ENCODE measurements at regions not wholly inside any gene's neighbourhood (a gene's known extent, or its start where the extent isn't known, plus 50 kb on each side); places are given as distances from the start of the nearest gene placed in this dataset.
A peak's percentile ranks its signal among the peaks of the same experiment; 100 is the strongest.
"Not testable (repeated sequence)": the region's sequence is repeated elsewhere in the genome, so short reads cannot be mapped to it uniquely, and the experiment has no call there.

DNA sequence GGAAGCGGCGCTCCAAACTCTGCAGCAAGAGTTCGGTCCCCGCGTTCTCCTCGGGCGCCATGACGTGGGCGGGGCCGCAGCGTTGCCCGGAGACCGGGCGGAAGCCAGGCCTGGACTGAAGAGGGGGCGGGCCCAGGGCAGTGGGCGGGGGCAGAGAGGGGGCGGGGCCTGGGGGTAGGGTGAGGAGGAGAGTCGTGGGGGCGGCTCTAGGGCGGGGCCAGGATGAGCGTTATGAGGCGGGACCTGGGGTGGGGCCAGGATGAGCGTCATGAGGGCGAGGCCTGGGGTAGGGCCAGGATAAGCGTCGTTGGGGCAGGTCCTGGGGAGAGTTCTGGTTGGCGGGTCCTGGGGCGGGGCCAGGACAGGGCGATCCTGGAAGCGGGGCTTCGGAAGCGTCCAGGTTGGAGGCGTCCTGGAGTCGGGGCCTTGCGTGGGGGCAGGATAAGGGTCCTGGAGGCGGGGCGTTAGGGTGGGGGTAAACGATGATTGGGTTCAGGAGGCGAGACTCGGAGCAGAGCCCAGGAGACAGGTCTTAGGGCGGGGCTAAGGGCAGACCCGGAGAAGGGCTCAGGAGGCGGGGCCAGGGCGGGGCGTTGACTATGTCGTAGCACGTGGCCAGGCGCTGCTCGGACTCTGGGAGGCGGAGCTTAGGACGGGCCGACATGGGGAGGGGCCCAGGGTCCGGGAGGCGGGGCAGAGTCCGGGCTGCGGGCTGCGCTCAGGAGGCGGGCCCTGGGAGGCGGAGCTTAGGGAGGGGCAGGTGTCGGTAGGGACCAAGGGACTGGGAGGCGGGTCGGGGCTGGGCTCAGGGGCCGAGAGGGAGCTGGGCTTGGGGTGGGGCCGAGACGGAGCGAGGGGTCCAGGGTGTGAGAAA lies 131.1 kb upstream of the ALDH3B2 start:
- H3K4me1 ChIP-seq; H3K27me3 Mint-ChIP-seq (ENCODE audit: insufficient read depth, unreplicated experiment); H3K27me3 ChIP-seq (replicated peaks; ENCODE audit: control insufficient read depth, insufficient read depth, low read length); H3K9me3 ChIP-seq; H3K9me3 Mint-ChIP-seq (ENCODE audit: unreplicated experiment); H3K36me3 ChIP-seq (ENCODE audit: control insufficient read depth, insufficient read depth, low read length); BruUV-seq (replicated peaks): not testable (repeated sequence)
- ChIA-PET CTCF (interaction anchor here (0.6 to 2.0 kb wide), 6 partner anchors 36 to 177 kb away, joined by 3 to 26 read pairs (median 3); partner anchors contain the start of gene NUDT8), POLR2A (interaction anchor here (0.6 kb wide), 1 partner anchor 432 kb away, joined by 7 read pairs; no protein-coding TSS in a partner anchor)
- peak overlapping the region; percentile 98 for H3K27ac Mint-ChIP-seq (ENCODE audit: unreplicated experiment)
- peak; percentile 100 for DNase-seq
- H3K4me3 Mint-ChIP-seq (ENCODE audit: unreplicated experiment) = peak overlapping the region; percentile 86
- H3K36me3 Mint-ChIP-seq (ENCODE audit: insufficient read depth, unreplicated experiment) = peaks cover 16% of the 10 kb centered on the region
- peak overlapping the region; percentile 99 for H3K4me3 ChIP-seq (ENCODE audit: low read depth, low read length)
- intact Hi-C loops (cut with micrococcal nuclease; ENCODE audit: unreplicated experiment) = loop anchor here (1.0 kb wide), 2 partner anchors 176 to 297 kb away; partner anchors contain the start of genes CDK2AP2 and NUDT8
- peaks cover 16% of the 10 kb centered on the region for H3K4me1 Mint-ChIP-seq (ENCODE audit: low read depth, unreplicated experiment)

DNA sequence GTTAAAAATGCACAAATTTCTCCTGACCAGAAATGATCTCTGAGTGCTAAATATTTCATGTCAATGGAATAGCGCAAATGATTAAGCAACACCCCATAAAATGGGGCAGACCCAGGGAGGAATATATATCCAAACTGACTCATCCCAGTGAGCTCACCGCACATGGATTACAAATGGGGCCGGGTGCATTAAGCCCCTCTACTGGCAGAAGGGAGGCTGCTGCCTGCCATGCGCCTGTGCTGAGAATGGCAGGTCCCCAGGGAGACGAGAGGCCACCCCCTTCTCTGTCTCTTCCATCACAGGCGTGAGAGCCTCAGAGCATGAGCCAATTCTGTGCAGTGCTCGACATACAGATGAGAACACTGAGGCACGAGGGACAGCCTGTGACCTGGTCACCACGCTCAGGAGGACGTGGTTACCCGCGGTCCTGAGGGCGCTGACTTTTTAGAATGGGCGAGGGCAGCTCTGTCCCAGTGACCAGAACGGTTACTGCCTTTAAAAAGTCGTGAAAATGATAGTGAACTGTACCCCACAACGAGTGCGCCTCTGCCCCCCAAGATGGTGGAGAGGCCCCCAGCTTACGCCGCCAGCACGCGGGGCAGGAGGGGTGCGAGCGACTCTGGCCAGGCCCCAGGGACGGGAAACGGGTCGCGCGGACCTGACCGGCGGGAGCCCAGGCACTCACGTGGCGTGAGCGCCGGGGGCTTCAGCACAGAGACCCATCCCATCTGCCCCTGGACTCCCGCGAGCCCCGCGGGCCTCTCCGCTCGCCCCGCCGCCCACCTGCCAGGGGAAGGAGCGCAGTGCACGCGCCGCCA lies 130.2 kb upstream of the ALDH3B2 start:
- peak in 1 of 2 experiments; percentile 45 for DNase-seq
- H3K9me3 Mint-ChIP-seq (ENCODE audit: unreplicated experiment); H3K27me3 Mint-ChIP-seq (ENCODE audit: insufficient read depth, unreplicated experiment); H3K27me3 ChIP-seq (replicated peaks; ENCODE audit: control insufficient read depth, insufficient read depth, low read length); H3K36me3 ChIP-seq (ENCODE audit: control insufficient read depth, insufficient read depth, low read length); H3K4me1 ChIP-seq; H3K9me3 ChIP-seq; POLR2A ChIA-PET: not testable (repeated sequence)
- BruUV-seq (replicated peaks) = TSS peak; percentile 54
- Mint-ChIP-seq H3K4me3 (ENCODE audit: unreplicated experiment) (peak overlapping the region; percentile 86), H3K36me3 (ENCODE audit: insufficient read depth, unreplicated experiment) (peaks cover 16% of the 10 kb centered on the region), H3K27ac (ENCODE audit: unreplicated experiment) (peak overlapping the region; percentile 98), H3K4me1 (ENCODE audit: low read depth, unreplicated experiment) (peaks cover 16% of the 10 kb centered on the region)
- CTCF ChIA-PET = interaction anchor here (0.6 to 0.7 kb wide), 3 partner anchors 149 to 431 kb away, joined by 3 to 4 read pairs (median 4); no protein-coding TSS in a partner anchor
- H3K4me3 ChIP-seq (ENCODE audit: low read depth, low read length) = peak overlapping the region; percentile 99
- intact Hi-C loops (cut with micrococcal nuclease; ENCODE audit: unreplicated experiment) = loop anchor here (1.0 kb wide), 2 partner anchors 175 to 296 kb away; partner anchors contain the start of genes CDK2AP2 and NUDT8

DNA sequence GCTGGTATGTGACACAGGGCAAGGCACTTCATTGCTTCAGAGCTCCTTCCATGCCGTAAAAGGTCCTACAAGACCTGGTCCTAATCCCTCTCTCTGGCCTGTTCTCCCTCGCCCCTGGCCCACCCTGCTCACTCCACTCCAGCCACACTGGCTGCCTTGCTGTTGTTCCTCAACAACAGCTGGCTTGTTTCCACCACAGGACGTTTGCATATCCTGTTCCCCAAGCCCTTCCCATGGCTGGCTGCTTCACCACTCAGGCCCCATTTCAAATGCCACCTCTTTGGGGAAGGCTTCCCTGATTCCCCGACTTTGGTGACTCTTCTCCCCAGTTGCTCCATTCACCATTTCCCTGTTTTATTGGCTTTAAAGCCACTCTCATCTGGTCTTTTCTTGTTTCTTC lies 129.1 kb upstream of the ALDH3B2 start:
- H3K9me3 Mint-ChIP-seq (ENCODE audit: unreplicated experiment); H3K4me3 Mint-ChIP-seq (ENCODE audit: unreplicated experiment); H3K4me3 ChIP-seq (ENCODE audit: low read depth, low read length); H3K4me1 ChIP-seq; intact Hi-C loops (cut with micrococcal nuclease; ENCODE audit: unreplicated experiment); DNase-seq; BruUV-seq (replicated peaks); H3K27me3 ChIP-seq (replicated peaks; ENCODE audit: control insufficient read depth, insufficient read depth, low read length); POLR2A ChIA-PET; H3K9me3 ChIP-seq; H3K27me3 Mint-ChIP-seq (ENCODE audit: insufficient read depth, unreplicated experiment); CTCF ChIA-PET; H3K36me3 ChIP-seq (ENCODE audit: control insufficient read depth, insufficient read depth, low read length): not testable (repeated sequence)
- Mint-ChIP-seq H3K27ac (ENCODE audit: unreplicated experiment) (peak overlapping the region; percentile 16), H3K36me3 (ENCODE audit: insufficient read depth, unreplicated experiment) (peaks cover 16% of the 10 kb centered on the region), H3K4me1 (ENCODE audit: low read depth, unreplicated experiment) (peaks cover 16% of the 10 kb centered on the region)

DNA sequence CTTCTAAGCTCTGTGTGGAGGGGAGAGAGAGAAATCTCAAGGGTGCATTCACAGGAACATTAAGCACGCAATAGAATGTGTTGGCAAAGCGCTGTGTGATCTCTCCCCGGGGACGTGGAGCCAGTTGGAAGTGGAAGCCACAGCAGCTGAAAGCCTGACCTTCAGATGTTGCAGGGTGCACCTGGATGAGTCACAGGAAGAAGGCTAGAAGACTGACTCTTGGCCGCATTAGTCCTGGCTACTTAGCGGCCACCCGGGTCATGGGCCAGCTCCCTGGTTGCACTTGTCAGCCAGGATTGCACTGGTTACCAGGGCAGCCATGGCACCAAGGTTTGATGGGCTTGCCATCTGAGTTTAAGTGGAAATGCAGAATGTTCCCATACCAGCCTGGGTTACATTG lies 128.6 kb upstream of the ALDH3B2 start:
- H3K9me3 Mint-ChIP-seq (ENCODE audit: unreplicated experiment); CTCF ChIA-PET; H3K27ac Mint-ChIP-seq (ENCODE audit: unreplicated experiment); intact Hi-C loops (cut with micrococcal nuclease; ENCODE audit: unreplicated experiment); POLR2A ChIA-PET; H3K27me3 Mint-ChIP-seq (ENCODE audit: insufficient read depth, unreplicated experiment); H3K4me1 ChIP-seq; DNase-seq; H3K9me3 ChIP-seq; H3K4me3 ChIP-seq (ENCODE audit: low read depth, low read length); H3K4me3 Mint-ChIP-seq (ENCODE audit: unreplicated experiment); BruUV-seq (replicated peaks); H3K27me3 ChIP-seq (replicated peaks; ENCODE audit: control insufficient read depth, insufficient read depth, low read length); H3K36me3 ChIP-seq (ENCODE audit: control insufficient read depth, insufficient read depth, low read length): not testable (repeated sequence)
- H3K4me1 Mint-ChIP-seq (ENCODE audit: low read depth, unreplicated experiment) = peaks cover 16% of the 10 kb centered on the region
- peaks cover 16% of the 10 kb centered on the region for H3K36me3 Mint-ChIP-seq (ENCODE audit: insufficient read depth, unreplicated experiment)

DNA sequence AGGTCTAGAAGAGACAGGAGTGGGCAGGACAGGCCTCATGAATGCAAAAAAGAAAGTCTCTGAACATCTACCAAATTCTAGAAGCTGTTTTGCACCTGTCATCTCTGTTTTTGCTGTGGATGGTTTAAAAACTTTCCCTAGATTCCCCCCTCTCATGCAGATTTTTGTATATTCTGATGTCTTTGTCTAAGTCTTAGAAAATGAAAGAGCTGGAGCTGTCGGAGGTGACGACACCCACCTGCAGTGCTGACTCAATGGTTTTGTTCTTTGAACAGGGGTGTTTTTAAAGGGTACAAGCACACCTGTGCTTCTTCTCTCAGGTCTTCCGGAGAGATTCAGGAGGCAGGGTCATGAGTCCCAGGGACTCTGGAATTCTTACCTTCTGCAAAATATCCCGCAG lies 128.2 kb upstream of the ALDH3B2 start:
- H3K36me3 ChIP-seq (ENCODE audit: control insufficient read depth, insufficient read depth, low read length); DNase-seq; H3K27me3 ChIP-seq (replicated peaks; ENCODE audit: control insufficient read depth, insufficient read depth, low read length); POLR2A ChIA-PET; H3K9me3 ChIP-seq; intact Hi-C loops (cut with micrococcal nuclease; ENCODE audit: unreplicated experiment); BruUV-seq (replicated peaks); H3K9me3 Mint-ChIP-seq (ENCODE audit: unreplicated experiment); H3K27ac Mint-ChIP-seq (ENCODE audit: unreplicated experiment); H3K4me1 ChIP-seq; H3K4me3 Mint-ChIP-seq (ENCODE audit: unreplicated experiment); H3K4me3 ChIP-seq (ENCODE audit: low read depth, low read length); H3K27me3 Mint-ChIP-seq (ENCODE audit: insufficient read depth, unreplicated experiment); CTCF ChIA-PET: not testable (repeated sequence)
- Mint-ChIP-seq H3K36me3 (ENCODE audit: insufficient read depth, unreplicated experiment) (peaks cover 16% of the 10 kb centered on the region), H3K4me1 (ENCODE audit: low read depth, unreplicated experiment) (peaks cover 16% of the 10 kb centered on the region)

DNA sequence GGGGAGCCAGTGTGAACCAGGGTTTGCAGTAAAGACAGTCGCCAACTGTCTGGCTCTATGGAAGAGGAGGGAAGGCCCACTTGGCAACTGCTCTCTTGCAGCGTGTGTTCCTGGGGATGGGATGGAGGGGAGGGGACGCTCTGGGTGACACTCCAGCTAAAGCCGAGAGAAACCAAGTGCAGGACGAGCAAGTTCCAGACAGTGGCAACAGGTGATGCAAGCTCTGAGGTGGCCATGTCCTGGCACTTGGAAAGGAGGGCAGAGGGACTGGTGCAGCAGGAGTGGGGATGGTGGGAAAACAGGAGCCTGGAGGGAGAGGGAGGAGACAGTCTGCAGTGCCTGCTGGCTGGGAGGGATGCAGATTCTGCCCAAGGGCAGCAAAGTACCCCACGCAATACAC lies 127.0 kb upstream of the ALDH3B2 start:
- H3K36me3 ChIP-seq (ENCODE audit: control insufficient read depth, insufficient read depth, low read length); POLR2A ChIA-PET; BruUV-seq (replicated peaks); H3K9me3 ChIP-seq; H3K4me1 ChIP-seq; H3K4me1 Mint-ChIP-seq (ENCODE audit: low read depth, unreplicated experiment); H3K27ac Mint-ChIP-seq (ENCODE audit: unreplicated experiment); H3K4me3 ChIP-seq (ENCODE audit: low read depth, low read length); intact Hi-C loops (cut with micrococcal nuclease; ENCODE audit: unreplicated experiment); H3K27me3 Mint-ChIP-seq (ENCODE audit: insufficient read depth, unreplicated experiment); H3K9me3 Mint-ChIP-seq (ENCODE audit: unreplicated experiment); H3K27me3 ChIP-seq (replicated peaks; ENCODE audit: control insufficient read depth, insufficient read depth, low read length); H3K4me3 Mint-ChIP-seq (ENCODE audit: unreplicated experiment); DNase-seq: not testable (repeated sequence)
- H3K36me3 Mint-ChIP-seq (ENCODE audit: insufficient read depth, unreplicated experiment) = peaks cover 16% of the 10 kb centered on the region
- CTCF ChIA-PET = interaction anchor here (0.6 kb wide), 1 partner anchor 143 kb away, joined by 3 read pairs; no protein-coding TSS in a partner anchor

Measured in Caco-2 (cell line).